IPS-15b (cell line): ENCODE measurements at regions not wholly inside any gene's neighbourhood (a gene's known extent, or its start where the extent isn't known, plus 50 kb on each side); places are given as distances from the start of the nearest gene placed in this dataset.

Experiments used
- H3K27me3 ChIP-seq: one replicate; pipeline ENCODE4 v1.6.1; 2013; ENCODE audit warnings: low read length; ENCODE audit not compliant: control insufficient read depth, insufficient read depth
- H3K36me3 ChIP-seq: one replicate; pipeline ENCODE4 v1.6.1; 2013; ENCODE audit warnings: low read length; ENCODE audit not compliant: control insufficient read depth, insufficient read depth
- H3K4me1 ChIP-seq: one replicate; pipeline ENCODE4 v1.6.1; 2013; ENCODE audit warnings: mild to moderate bottlenecking, low read length; ENCODE audit not compliant: control insufficient read depth, insufficient read depth
- H3K4me3 ChIP-seq: one replicate; pipeline ENCODE4 v1.5.1; 2013; ENCODE audit warnings: low read depth, low read length
- H3K9ac ChIP-seq: one replicate; pipeline ENCODE4 v1.6.1; 2013; ENCODE audit warnings: low read depth, mild to moderate bottlenecking, low read length
- H3K9me3 ChIP-seq: one replicate; pipeline ENCODE4 v1.6.1; 2013; ENCODE audit warnings: mild to moderate bottlenecking, low read length; ENCODE audit not compliant: control insufficient read depth, insufficient read depth

DNA sequence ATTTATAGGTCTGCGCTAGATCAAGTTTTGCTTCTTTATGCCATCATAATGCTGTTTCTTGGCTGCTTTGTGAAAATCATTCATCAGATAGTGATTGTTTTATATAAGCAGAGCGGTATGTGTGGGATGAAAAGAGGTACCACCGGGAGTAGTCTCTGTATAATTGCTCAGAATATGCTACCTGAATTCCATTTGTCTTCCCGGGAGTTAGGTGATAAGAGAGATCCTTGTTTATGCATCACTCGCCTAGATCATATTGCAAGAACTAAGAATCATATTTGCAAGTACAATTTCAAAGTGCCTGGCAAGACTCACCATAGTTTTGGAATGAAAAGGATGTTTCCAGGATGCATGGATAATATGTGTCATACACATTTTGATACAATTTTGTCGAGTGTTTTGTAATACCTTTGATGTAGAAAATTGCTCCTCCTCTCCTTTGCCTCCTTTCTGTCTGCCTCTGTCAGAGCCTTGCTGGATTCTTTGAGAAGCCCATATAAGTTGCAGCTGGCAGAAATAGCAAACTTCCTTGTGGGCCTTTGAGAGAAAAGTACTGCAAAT lies 1306.0 kb upstream of the SLC10A2 start:
- no peaks in the 10 kb centered on the region for H3K9me3 ChIP-seq
- H3K4me3 ChIP-seq = no peak overlapping the region
- H3K27me3 ChIP-seq = no peaks in the 10 kb centered on the region
- H3K36me3 ChIP-seq = no peaks in the 10 kb centered on the region
- no peak overlapping the region for H3K9ac ChIP-seq
- H3K4me1 ChIP-seq = no peaks in the 10 kb centered on the region

DNA sequence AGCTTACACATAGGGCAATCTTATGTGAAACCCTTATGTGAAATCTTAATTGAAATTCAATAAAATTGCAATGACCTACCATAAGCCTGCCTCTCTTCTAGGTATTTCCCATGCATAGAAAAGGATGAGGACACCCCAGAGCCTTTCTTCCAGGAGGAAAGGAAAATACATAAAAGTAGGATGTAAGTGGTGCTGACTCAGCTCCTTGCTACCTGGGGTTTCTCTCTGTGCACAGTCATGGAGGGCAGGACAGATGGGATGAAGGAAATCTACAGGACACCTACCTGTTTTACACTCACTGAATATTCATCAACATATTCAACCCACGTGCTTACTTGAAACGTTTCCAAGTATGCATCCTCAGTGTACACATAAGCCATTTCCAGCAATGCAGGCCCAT lies 1299.2 kb upstream of the SLC10A2 start:
- H3K36me3 ChIP-seq = no peaks in the 10 kb centered on the region
- H3K4me3 ChIP-seq = no peak overlapping the region
- no peaks in the 10 kb centered on the region for H3K9me3 ChIP-seq
- no peaks in the 10 kb centered on the region for H3K4me1 ChIP-seq
- H3K27me3 ChIP-seq = no peaks in the 10 kb centered on the region
- no peak overlapping the region for H3K9ac ChIP-seq

DNA sequence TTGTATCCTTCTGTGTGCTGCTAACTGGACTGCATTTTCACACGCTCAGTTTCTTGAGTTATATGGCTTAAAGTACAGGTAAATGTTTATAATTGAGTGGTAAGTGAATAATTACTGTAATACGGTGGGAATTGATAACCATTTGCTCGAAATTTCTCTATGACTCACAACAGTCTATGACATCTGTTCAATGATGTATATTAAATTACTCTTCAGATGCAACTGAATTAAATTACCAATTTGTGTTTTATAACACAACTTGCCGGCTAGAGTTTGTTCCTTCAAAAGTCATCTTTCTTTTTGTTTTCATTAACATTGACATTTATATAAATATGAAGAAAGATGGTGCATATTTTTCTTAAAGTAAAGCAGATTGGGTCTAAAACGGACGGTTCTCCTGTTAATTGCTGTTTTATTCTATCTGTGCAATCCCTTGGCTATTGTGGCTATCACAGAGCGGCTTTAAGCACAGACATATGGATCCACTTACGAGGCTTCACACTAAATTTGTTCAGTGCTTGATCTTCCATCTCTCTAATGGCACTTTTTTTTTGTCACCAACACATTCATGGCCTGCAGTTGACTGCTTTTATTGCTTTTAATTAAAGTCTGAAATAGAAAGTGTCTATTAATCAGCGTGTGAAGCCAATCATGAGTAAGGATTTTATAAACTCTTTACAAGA lies 1291.6 kb upstream of the SLC10A2 start:
- H3K36me3 ChIP-seq = no peaks in the 10 kb centered on the region
- H3K4me1 ChIP-seq = no peaks in the 10 kb centered on the region
- H3K9me3 ChIP-seq = no peaks in the 10 kb centered on the region
- H3K4me3 ChIP-seq = no peak overlapping the region
- no peaks in the 10 kb centered on the region for H3K27me3 ChIP-seq
- no peak overlapping the region for H3K9ac ChIP-seq

DNA sequence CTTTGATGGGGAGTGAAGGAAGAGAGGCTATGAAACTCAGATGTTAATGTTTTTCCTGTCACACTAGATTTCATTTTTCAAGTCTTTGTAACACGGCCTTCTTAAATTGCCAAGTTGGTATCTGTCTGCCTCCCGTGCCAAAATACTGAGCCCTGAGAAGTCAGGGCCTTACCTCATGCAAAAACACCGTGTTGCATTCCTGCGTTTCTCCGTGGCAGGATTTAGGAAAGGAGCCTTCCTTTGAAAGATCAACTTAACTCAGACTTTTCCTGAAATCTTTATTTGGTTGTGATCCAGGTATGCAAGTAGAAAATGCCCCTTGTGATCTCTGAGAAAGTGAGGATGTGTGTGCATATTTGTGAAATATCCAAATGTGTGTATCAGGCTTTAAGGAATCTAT lies 1291.0 kb upstream of the SLC10A2 start:
- Histone ChIP-seq H3K36me3 (no peaks in the 10 kb centered on the region), H3K4me1 (no peaks in the 10 kb centered on the region), H3K4me3 (no peak overlapping the region), H3K27me3 (no peaks in the 10 kb centered on the region), H3K9ac (no peak overlapping the region), H3K9me3 (no peaks in the 10 kb centered on the region)

DNA sequence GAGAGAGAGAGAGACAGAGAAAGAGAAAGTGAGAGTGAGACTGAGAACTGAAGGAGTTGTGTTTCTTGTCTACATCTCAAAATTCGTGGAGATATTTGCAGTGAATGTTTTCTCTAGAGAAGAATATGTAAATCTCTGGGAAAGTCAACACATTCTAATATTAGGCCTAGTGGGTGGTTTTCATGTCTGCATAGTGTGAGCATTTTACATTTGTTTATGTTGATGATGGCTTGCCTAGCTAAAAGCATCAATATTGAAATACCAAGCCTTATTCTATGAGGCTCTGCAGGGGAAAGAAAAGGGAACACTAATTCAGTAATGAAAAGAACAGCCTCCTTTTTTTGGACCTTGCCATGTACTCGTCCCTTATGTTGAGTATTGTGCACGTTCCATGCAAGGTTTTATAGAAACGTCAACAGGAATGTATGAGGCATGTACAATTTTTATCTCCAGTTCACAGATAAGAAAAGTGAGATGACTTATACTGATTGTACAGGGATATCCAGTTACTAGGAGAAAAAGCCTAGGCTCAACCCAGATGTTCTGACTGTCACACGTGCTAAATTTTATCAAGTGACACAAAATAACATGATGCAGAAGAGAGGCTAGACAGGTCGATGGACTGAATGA lies 1288.9 kb upstream of the SLC10A2 start:
- no peaks in the 10 kb centered on the region for H3K9me3 ChIP-seq
- H3K36me3 ChIP-seq = no peaks in the 10 kb centered on the region
- H3K27me3 ChIP-seq = no peaks in the 10 kb centered on the region
- H3K9ac ChIP-seq = no peak overlapping the region
- no peak overlapping the region for H3K4me3 ChIP-seq
- no peaks in the 10 kb centered on the region for H3K4me1 ChIP-seq

DNA sequence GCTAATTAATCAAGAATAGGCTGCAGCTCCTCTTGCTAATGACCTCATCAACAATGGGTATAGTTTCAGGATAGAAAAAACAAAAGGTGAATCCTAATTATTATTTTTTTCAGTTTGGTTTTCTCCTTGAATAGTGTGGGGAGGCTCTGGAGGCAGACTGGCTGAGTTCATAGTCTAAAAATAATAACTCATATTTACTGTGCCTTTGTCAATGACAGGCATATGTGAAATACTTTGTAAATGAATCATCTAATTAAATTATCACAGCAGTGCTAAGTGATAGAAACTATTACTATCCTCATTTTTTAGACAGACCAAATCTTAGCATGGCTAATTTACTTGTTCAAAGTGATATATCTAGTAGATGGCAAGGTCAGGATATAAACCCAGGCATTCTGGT lies 1261.0 kb upstream of the SLC10A2 start:
- Histone ChIP-seq H3K9me3 (no peaks in the 10 kb centered on the region), H3K4me3 (no peak overlapping the region), H3K4me1 (no peaks in the 10 kb centered on the region), H3K36me3 (no peaks in the 10 kb centered on the region), H3K27me3 (no peaks in the 10 kb centered on the region), H3K9ac (no peak overlapping the region)

DNA sequence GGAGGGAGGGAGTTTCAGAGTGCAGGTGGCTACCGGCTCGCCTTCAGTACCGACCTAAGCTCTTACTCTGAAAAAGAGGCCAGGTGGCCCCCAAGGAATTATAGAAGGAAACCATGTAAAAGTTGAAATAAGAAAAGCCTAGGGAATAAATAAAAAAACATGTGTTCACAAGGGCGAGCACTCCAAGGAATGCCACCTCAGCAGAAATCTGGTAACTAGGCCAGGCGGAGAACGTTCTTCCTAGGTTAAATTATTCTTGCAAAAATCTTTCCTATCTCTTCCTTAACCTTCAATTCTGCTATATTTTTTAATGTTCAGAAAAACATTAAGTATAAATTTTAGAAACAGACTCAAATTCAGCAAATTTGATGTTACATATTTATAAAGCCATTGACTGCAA lies 1260.3 kb upstream of the SLC10A2 start:
- Histone ChIP-seq H3K9me3 (no peaks in the 10 kb centered on the region), H3K4me3 (no peak overlapping the region), H3K36me3 (no peaks in the 10 kb centered on the region), H3K4me1 (no peaks in the 10 kb centered on the region), H3K27me3 (no peaks in the 10 kb centered on the region), H3K9ac (no peak overlapping the region)

DNA sequence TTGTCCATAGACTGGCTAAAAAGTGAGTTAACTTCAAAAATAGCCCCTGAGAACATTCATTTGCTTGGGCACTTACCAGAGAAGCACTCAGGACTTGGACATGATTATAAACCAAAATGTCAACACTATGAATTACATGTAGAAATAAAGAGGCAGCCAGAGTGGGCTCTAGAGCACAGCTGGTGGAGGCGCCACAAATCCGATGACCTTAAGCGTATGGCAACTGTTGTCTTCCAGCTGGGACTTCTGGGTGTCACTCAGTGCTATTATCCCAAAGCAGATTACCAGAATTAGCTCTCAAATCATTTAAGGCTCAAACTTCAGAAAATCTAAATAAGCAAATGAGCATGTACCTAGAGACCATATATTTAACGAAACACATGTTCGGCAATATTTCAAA lies 1255.5 kb upstream of the SLC10A2 start:
- Histone ChIP-seq H3K4me3 (no peak overlapping the region), H3K27me3 (no peaks in the 10 kb centered on the region), H3K4me1 (no peaks in the 10 kb centered on the region), H3K9me3 (no peaks in the 10 kb centered on the region), H3K9ac (no peak overlapping the region), H3K36me3 (no peaks in the 10 kb centered on the region)

DNA sequence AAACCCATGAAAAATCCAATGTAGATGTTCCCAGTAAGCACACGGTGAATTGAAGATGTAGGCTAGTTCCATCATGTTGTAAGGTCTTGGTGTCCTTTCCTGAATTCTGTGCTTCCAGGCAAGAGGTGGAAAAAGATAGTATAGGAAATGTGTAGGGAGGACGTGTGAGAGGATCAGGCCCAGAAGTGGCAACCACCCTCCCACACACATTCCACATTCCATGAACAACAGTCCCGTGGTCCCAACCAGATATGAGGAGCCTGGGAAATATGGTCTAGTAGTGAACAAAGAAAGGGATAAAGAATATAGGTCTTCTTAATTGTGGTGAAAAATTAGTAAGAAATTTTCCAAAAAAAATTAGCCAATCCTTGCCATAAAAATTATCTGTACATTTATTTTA lies 1254.2 kb upstream of the SLC10A2 start:
- H3K9me3 ChIP-seq = no peaks in the 10 kb centered on the region
- no peaks in the 10 kb centered on the region for H3K36me3 ChIP-seq
- H3K27me3 ChIP-seq = no peaks in the 10 kb centered on the region
- no peak overlapping the region for H3K9ac ChIP-seq
- no peaks in the 10 kb centered on the region for H3K4me1 ChIP-seq
- no peak overlapping the region for H3K4me3 ChIP-seq

DNA sequence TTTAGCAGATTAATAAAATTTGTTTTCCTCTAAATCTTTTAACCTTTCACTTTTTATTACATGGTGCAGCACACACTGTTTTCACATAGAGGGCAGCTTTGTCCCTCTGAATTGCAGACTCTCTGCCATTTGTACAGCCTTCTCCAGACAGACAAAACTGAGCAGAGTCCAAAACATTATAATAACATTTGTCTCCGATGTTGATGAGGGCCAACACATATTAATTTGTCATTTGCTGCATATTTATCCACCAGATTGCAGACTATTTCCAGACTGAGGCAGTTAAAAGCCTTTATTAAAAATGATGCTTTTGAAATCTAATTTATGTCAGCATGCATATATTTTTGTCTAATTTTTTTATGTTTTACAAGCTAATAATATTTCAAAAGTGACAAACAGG lies 1251.9 kb upstream of the SLC10A2 start:
- no peaks in the 10 kb centered on the region for H3K36me3 ChIP-seq

DNA sequence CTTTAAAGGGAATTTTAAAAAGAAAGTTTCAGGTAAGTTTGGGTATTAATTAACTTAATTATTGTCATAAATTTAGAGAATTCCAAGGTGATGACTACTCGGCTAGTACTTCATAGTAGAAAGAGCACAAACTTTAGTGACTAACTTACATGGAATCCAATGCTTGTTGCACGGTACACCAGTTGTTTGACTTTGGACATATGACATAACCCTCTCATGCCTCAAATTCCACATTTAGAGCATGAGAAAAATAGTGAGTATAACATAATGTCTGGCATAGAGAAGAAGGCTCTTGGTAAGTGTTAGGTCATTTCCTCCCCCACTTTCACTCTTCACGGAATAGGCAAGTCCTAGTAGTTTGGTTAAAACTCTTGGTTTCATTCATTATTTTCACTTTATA lies 1249.4 kb upstream of the SLC10A2 start:
- Histone ChIP-seq H3K36me3 (no peaks in the 10 kb centered on the region), H3K9ac (no peak overlapping the region), H3K4me3 (no peak overlapping the region), H3K4me1 (no peaks in the 10 kb centered on the region), H3K27me3 (no peaks in the 10 kb centered on the region), H3K9me3 (peaks cover 2% of the 10 kb centered on the region)

More for the DNA sequence above, 1251.9 kb upstream of the SLC10A2 start:
- Histone ChIP-seq H3K4me3 (no peak overlapping the region), H3K4me1 (no peaks in the 10 kb centered on the region), H3K9ac (no peak overlapping the region), H3K9me3 (peaks cover 2% of the 10 kb centered on the region), H3K27me3 (no peaks in the 10 kb centered on the region)

DNA sequence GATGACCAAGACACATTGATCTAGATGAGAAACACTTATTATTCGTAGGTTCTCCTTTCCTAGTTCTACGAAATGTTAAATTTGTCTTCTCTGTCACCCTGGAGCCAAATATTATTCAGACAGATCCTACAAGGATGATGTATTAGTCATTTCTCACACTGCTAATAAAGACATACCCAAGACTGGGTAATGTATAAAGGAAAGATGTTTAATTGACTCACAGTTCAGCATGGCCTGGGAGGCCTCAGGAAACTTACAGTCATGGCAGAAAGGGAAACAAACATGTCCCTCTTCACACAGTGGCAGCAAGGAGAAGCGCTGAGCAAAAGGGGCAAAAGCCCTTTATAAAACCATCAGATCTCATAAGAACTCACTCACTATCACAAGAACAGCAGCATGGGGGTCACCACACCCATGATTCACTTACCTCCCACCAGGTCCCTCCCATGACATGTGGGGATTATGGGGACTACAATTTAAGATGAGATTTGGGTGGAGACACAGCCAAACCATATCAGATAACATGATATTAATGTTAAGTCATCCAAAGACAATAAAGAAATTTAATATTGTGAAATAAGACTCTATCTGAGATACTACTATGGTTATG lies 1248.8 kb upstream of the SLC10A2 start:
- no peak overlapping the region for H3K9ac ChIP-seq
- H3K4me3 ChIP-seq = no peak overlapping the region
- peaks cover 2% of the 10 kb centered on the region for H3K9me3 ChIP-seq
- no peaks in the 10 kb centered on the region for H3K36me3 ChIP-seq
- H3K27me3 ChIP-seq = no peaks in the 10 kb centered on the region
- no peaks in the 10 kb centered on the region for H3K4me1 ChIP-seq
